GM23338 (cell line): ENCODE measurements at regions not wholly inside any gene's neighbourhood (a gene's known extent, or its start where the extent isn't known, plus 50 kb on each side); places are given as distances from the start of the nearest gene placed in this dataset.

Experiments used
- CREB1 ChIP-seq: fragments of 250-450 bp; sonication (Bioruptor Pico); IDR thresholded peaks from 2 replicates; pipeline ENCODE4 v1.5.0; 2020; ENCODE audit warnings: low read depth, mild to moderate bottlenecking, moderate library complexity
- CTCF ChIP-seq, 2 experiments: fragments of 200-600 bp in 1 of 2; sonication (generic) in 1 of 2; conservative IDR thresholded peaks; 2 replicates each; pipeline versions ENCODE4 v1.5.1 to v1.6.1; 2016 to 2017; ENCODE audit warnings: antibody characterized with exemption in 2 of 2, low read depth in 2 of 2, mild to moderate bottlenecking in 2 of 2, moderate library complexity in 1 of 2
- EZH2 ChIP-seq: fragments of 200-600 bp; sonication (generic); IDR thresholded peaks from one replicate; pipeline ENCODE4 v1.8.0; 2017; ENCODE audit warnings: antibody characterized with exemption, mild to moderate bottlenecking, low read depth; ENCODE audit not compliant: unreplicated experiment
- REST ChIP-seq: IDR thresholded peaks from one replicate; pipeline ENCODE4 v1.6.1; 2018; ENCODE audit warnings: antibody characterized with exemption; ENCODE audit not compliant: unreplicated experiment

GRCh38 chr9:134568116-134568515 lies 73.5 kb upstream of the COL5A1 start:
- TF ChIP-seq CREB1, result no peak
- no peak for TF ChIP-seq EZH2
- no peak for TF ChIP-seq CTCF (conservative IDR thresholded peaks at IDR 0.05; ENCODE audit: low read depth in 2 of 2)
- no peak for TF ChIP-seq REST
